Endothelial cell of umbilical vein (primary cell): ENCODE measurements at regions not wholly inside any gene's neighbourhood (a gene's known extent, or its start where the extent isn't known, plus 50 kb on each side); places are given as distances from the start of the nearest gene placed in this dataset.

ENCODE experiments used
- BruUV-seq: library from RNA; stranded (reverse); fragments of 400-500 nt; replicated peaks from 2 replicates; lab custom pipeline; 2021; lab: Mats Ljungman, UMichigan
- CTCF ChIA-PET: fragments of 300-600, 350-600 bp; sonication (Branson Sonifier 250); formaldehyde crosslinking; loops from one replicate; lab custom pipeline; 2021; ENCODE audit warnings: antibody characterized with exemption, inconsistent platforms; lab: Charles Lee
- POLR2A ChIA-PET: fragments of 300-600, 350-600 bp; sonication (Branson Sonifier 250); formaldehyde crosslinking; loops from one replicate; lab custom pipeline; 2021; ENCODE audit warnings: antibody characterized with exemption, inconsistent platforms; lab: Charles Lee
- DNase-seq: peaks from one replicate; pipeline ENCODE4 v3.0.0-alpha.2; 2011; ENCODE audit warnings: low read depth, low spot score
- FAIRE-seq: peaks from 2 replicates; lab custom pipeline; 2011; peaks lifted over from hg19 to GRCh38; lab: Jason Lieb, UNC
- H2AFZ ChIP-seq: 2 replicates; pipeline ENCODE4 v1.6.0; 2012; ENCODE audit warnings: low read depth, low read length, control low read depth, inconsistent platforms
- H3K27ac ChIP-seq: 2 replicates; pipeline ENCODE4 v1.5.1; 2011; ENCODE audit warnings: low read depth, mild to moderate bottlenecking, control low read depth, low read length, moderate library complexity; ENCODE audit not compliant: insufficient read depth
- H3K27me3 ChIP-seq, 2 experiments: 2 replicates each; pipeline versions ENCODE4 v1.6.0 to v1.6.1; 2011; ENCODE audit warnings: low read length in 2 of 2, mixed read lengths in 1 of 2; ENCODE audit not compliant: control insufficient read depth in 2 of 2, insufficient read depth in 2 of 2
- H3K36me3 ChIP-seq, 2 experiments: 2 replicates in 1 of 2; 3 replicates in 1 of 2; pipeline ENCODE4 v1.5.1; 2011; ENCODE audit warnings: low read length in 2 of 2, mild to moderate bottlenecking in 1 of 2, moderate library complexity in 1 of 2; ENCODE audit not compliant: control insufficient read depth in 2 of 2, insufficient read depth in 2 of 2; ENCODE audit errors: extremely low read depth in 1 of 2
- H3K4me1 ChIP-seq: 3 replicates; pipeline ENCODE4 v1.5.1; 2011; ENCODE audit warnings: mild to moderate bottlenecking, low read length; ENCODE audit not compliant: control insufficient read depth, insufficient read depth; ENCODE audit errors: extremely low read depth
- H3K4me2 ChIP-seq: 2 replicates; pipeline ENCODE4 v1.6.1; 2011; ENCODE audit warnings: low read length, control low read depth, mixed read lengths; ENCODE audit not compliant: insufficient read depth
- H3K4me3 ChIP-seq, 3 experiments: fragments of 200-600 bp in 1 of 3; sonication (generic), shearing (Covaris generic) in 1 of 3; replicated peaks in 1 of 3; 2 replicates each; pipeline ENCODE4 v1.5.1; 2011 to 2016; ENCODE audit warnings: control low read depth in 3 of 3, low read length in 3 of 3, mild to moderate bottlenecking in 2 of 3, inconsistent platforms in 1 of 3, low read depth in 1 of 3, moderate library complexity in 1 of 3; ENCODE audit not compliant: insufficient read depth in 1 of 3
- H3K79me2 ChIP-seq: 2 replicates; pipeline ENCODE4 v1.6.0; 2012; ENCODE audit warnings: low read length, inconsistent platforms; ENCODE audit not compliant: control insufficient read depth, insufficient read depth
- H3K9ac ChIP-seq: replicated peaks from 2 replicates; pipeline ENCODE3; 2011; ENCODE audit warnings: low read length, control low read depth; ENCODE audit not compliant: insufficient read depth; ENCODE audit errors: extremely low read depth
- H3K9me1 ChIP-seq: replicated peaks from 3 replicates; pipeline ENCODE4 v1.6.0; 2011; ENCODE audit warnings: mild to moderate bottlenecking, low read length; ENCODE audit not compliant: control insufficient read depth, insufficient read depth; ENCODE audit errors: extremely low read depth
- H3K9me3 ChIP-seq: replicated peaks from 2 replicates; pipeline ENCODE4 v1.5.1; 2012; ENCODE audit warnings: low read length, inconsistent platforms; ENCODE audit not compliant: control insufficient read depth, insufficient read depth
- H4K20me1 ChIP-seq: replicated peaks from 2 replicates; pipeline ENCODE3; 2011; ENCODE audit warnings: mild to moderate bottlenecking, low read length; ENCODE audit not compliant: control insufficient read depth, insufficient read depth; ENCODE audit errors: extremely low read depth
- EZH2 ChIP-seq: IDR thresholded peaks from 2 replicates; pipeline ENCODE4 v1.6.1; 2012; ENCODE audit warnings: borderline replicate concordance, low read depth, mild to moderate bottlenecking, moderate library complexity, low read length, inconsistent platforms; ENCODE audit not compliant: severe bottlenecking
- GATA2 ChIP-seq: IDR thresholded peaks from 2 replicates; pipeline ENCODE4 v1.7.0; 2011; ENCODE audit warnings: low read depth, mild to moderate bottlenecking, moderate library complexity, mixed read lengths, low read length; ENCODE audit not compliant: insufficient read length, insufficient read depth
- MYC ChIP-seq: IDR thresholded peaks from one replicate; pipeline ENCODE4 v1.6.1; 2011; ENCODE audit warnings: mild to moderate bottlenecking, low read depth, low read length
- dilution Hi-C: fragments of 300-500 bp; cut with MboI; formaldehyde crosslinking; loops from one replicate; pipeline ENCODE4 v1.15.0; 2019; ENCODE audit warnings: low sequenced_read_pairs; ENCODE audit not compliant: extremely low pct_ligation_motif_present
- intact Hi-C: fragments of 100-400 bp; cut with micrococcal nuclease; formaldehyde crosslinking; loops from one replicate; pipeline ENCODE4 v1.10.0; 2022
- TF ChIP-seq, protein P1 (sequence below): IDR thresholded peaks from 2 replicates; pipeline ENCODE4 v1.6.1; 2011; ENCODE audit not compliant: insufficient read depth, insufficient read length

DNA sequence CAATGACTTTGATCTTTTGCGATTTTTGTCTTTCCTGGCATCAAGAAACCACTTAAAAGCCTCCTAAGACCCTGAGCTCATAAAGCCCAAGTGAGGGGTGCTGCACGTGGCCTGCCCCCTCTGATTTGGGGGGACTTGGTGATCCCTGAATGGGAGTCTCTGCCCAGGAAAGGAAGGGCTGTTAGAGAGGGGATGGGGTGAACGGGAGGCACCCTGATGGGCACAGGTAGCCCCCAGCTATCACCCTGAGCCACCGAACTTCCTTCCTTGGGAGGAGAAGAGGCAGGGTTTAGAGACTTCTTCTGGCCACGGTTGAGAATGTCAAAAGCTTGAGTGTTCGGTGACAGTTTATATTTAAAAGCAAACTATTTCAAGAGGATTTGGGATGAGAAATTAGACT, 305.5 kb downstream of the ZNF536 start:
- dilution Hi-C loops: no loop called here

DNA sequence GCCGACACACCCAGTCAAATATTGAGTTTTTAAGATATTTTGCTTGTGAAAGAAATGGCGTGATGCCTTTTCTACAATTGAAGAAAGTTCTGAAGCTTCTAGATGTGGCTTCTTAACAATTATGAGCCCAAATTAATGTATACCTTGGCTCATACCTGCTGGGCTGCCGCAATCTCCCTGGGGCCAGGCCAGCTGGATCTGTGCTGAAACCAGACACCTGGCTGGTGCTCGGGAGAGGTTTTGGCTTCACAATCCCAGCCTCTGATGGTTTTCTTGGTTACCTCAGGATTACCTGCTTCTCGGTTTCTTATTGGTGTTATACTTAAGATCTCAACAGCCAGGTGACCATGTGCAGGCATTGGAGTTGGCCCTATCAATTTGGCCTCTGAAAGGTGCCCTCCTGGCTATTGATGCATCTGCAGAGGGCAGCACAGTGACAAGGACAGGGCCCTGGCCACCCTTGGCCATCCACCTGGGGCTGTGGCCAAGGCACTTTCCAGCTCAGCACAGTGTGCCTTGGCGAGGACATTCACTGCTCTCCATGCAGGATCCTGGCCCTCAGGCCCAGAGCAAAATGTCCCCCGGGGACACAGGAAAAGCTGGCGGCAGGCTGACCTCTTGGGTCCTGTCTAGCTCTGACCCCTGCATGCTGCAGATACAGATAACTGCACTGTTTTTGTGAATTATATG, 305.0 kb downstream of the ZNF536 start:
- intact Hi-C loops (no loop called here), dilution Hi-C loops (no loop called here)
- Histone ChIP-seq H3K27ac (no peak overlapping the region), H3K9me3 (no peaks in the 10 kb centered on the region), H3K4me2 (no peak overlapping the region), H3K36me3 (no peaks in the 10 kb centered on the region), H2AFZ (no peak overlapping the region), H3K9me1 (no peaks in the 10 kb centered on the region), H3K27me3 (no peaks in the 10 kb centered on the region), H3K4me3 (no peak overlapping the region), H3K9ac (no peak overlapping the region), H3K79me2 (no peaks in the 10 kb centered on the region), H4K20me1 (no peaks in the 10 kb centered on the region), H3K4me1 (no peaks in the 10 kb centered on the region)
- ChIA-PET CTCF (interaction anchor here (1.6 to 2.7 kb wide), 2 partner anchors 10 to 1547 kb away, joined by 7 to 15 read pairs; no protein-coding TSS in a partner anchor), POLR2A (no interaction called here)
- DNase-seq (no peak), FAIRE-seq (no peak)
- no peak for TF ChIP-seq EZH2
- TF ChIP-seq, protein P1, sequence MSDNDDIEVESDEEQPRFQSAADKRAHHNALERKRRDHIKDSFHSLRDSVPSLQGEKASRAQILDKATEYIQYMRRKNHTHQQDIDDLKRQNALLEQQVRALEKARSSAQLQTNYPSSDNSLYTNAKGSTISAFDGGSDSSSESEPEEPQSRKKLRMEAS: no peak
- TF ChIP-seq MYC: no peak
- no peak for TF ChIP-seq GATA2
- BruUV-seq: no TSS peak

More for the DNA sequence above, 305.5 kb downstream of the ZNF536 start:
- TF ChIP-seq MYC: no peak
- no peak for TF ChIP-seq EZH2
- no peak overlapping the region for H2AFZ ChIP-seq
- POLR2A ChIA-PET: no interaction called here
- no peaks in the 10 kb centered on the region for H3K27me3 ChIP-seq
- H3K9me1 ChIP-seq: no peaks in the 10 kb centered on the region
- FAIRE-seq (no peak), DNase-seq (no peak)
- peaks cover 3% of the 10 kb centered on the region for H3K4me1 ChIP-seq
- no TSS peak for BruUV-seq
- CTCF ChIA-PET: interaction anchor here (1.1 to 2.7 kb wide), 3 partner anchors 11 to 1547 kb away, joined by 3 to 15 read pairs (median 7); no protein-coding TSS in a partner anchor
- no peak overlapping the region for H3K4me2 ChIP-seq
- H3K9me3 ChIP-seq: no peaks in the 10 kb centered on the region
- no peak overlapping the region for H3K27ac ChIP-seq
- no peaks in the 10 kb centered on the region for H4K20me1 ChIP-seq
- no peak overlapping the region for H3K9ac ChIP-seq
- intact Hi-C loops: no loop called here
- no peaks in the 10 kb centered on the region for H3K36me3 ChIP-seq
- no peaks in the 10 kb centered on the region for H3K79me2 ChIP-seq
- no peak overlapping the region for H3K4me3 ChIP-seq
